Activated CD4-positive, alpha-beta T cell treated with anti-CD3 and anti-CD28 coated beads for 4 hours (primary cell): ENCODE measurements at regions not wholly inside any gene's neighbourhood (a gene's known extent, or its start where the extent isn't known, plus 50 kb on each side); places are given as distances from the start of the nearest gene placed in this dataset.
"Not testable (repeated sequence)": the region's sequence is repeated elsewhere in the genome, so short reads cannot be mapped to it uniquely, and the experiment has no call there.

Experiments
- DNase-seq, 2 donors: peaks; one replicate each; pipeline ENCODE4 v3.0.0-alpha.2; 2020

DNA sequence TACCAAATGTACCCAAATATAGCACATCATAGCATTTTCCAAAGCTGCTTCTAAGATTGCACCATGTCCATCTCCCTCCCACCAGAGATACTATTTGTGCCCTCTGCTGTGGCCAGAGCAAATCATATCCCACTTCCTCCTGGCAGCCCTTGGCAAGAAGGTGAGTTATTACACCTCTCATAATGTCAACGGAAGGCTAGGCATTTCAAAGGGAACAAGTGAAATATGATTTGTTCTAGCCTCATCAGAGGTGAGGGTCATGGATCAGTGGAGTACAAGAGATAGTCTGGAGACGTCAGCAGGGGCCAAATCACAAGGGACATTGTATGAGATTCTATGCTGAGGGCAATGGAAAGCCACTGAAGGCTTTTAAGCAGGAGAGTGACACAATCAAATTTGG is 90.2 kb upstream of the BCAR3 start:
- DNase-seq: no peak

DNA sequence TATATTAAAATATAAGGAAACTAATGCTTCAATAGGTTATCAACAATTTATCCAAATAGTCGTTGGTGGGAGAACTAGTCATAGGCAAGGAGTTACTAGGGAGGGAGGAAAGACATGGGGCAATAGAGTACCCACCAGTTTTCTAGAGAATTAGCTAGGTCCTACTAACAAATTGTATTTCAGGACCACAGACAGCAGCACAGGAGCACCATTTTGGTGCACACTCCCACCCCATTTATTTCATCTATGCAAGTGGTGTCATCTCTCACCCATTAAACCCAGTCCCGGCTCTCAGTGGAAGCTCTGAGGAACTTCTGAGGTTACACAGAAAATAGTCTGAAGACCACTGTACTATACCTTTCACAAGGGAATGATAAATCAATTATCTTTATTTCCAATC is 89.0 kb upstream of the BCAR3 start:
- no peak for DNase-seq

DNA sequence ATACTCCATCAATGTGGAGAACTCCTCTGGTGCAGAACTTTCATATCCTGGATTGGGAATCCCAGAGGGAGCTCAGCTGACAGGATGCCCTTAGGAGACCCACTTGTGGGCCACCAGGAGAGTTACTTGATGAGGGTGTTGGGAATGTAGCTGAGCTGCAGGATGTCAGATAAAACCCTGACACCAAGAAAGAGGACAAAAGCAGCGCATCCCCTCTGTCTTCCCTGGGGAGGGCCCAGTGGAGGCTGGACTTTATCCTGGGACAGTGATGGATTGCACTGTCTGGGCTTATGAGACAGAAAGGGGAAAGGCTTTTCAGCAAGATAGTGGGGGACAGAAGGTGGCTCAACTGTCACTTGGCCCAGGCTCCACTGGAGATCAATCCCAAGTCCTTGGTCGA is 88.1 kb upstream of the BCAR3 start:
- DNase-seq: no peak

DNA sequence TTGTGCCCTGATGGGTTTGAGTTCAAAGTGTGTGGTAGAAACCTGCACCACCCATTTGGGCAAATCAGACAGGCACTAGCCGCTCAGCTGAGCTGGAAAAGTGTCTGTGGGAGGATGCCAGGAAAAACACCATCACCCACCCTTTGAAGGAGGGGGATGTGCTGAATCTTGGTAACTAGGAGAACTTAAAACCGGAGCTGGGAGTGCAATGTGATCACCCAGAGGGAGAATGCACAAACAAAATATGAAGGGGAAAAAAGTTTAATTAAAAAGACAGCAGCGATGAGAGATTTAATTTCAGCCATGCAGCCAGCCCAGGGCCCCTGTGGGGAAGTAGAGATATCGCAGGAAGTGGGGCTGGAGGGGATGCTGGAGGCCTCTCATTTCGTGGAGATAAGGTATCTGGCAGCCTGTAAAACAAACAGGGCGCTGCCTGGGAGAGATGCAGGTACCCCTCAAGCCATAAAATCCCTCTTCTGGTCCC is 86.8 kb upstream of the BCAR3 start:
- DNase-seq: no peak

DNA sequence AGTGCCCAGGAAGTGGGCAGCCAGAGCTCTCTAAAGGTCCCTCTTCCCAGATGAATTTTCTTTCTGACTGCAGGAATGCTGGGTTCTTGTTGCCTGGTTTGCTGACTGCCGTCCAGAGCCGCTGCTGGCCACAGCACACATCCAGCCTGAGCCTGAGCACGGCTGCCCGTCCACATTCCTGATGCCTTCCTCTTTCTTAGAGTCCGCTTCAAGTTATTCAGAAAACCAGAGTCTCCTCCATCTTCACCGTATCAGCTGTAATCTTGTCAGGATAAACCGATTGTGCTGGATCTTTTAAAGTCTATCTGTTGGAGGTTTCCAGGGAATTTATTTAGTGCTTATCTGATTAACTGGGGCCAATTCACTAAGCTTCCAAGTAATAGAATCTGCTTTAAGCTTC is 84.8 kb upstream of the BCAR3 start:
- DNase-seq: no peak

DNA sequence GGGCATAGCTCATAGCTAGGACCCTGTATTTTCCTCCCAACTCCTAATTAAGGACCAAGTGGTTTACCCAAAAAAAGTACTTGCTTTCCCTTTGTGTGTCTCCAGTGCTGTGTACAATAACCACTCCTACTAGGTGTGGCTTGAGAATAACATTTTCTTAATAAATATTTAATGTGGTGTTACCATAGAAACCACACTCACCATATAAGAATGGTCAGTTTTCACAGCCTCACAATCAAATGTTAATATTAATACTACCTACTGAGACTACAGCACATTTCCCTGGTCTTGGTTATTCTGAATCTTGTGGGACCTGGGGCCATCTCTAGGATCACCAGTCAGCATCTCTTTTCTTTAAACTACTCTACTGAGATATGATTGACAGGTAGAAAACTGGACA is 83.5 kb upstream of the BCAR3 start:
- DNase-seq: no peak

DNA sequence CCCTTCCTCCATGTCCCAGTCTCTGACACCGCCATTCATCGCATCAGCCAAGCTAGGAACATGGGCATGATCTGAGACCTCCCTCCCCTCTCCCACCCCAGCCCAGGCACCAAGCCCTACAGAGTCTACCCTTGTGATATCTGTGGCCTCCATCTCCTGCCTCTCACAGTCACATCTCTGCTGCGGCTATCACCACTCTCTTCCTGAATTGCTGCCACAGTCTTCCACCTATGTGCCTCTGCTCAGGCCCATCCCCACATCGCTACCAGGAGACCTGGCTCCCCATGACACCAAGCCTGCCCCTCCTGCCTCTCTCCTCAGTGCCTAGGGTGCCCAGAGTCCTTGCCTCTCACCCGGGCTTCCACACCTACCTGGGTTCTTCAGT is 82.7 kb upstream of the BCAR3 start:
- DNase-seq: no peak

DNA sequence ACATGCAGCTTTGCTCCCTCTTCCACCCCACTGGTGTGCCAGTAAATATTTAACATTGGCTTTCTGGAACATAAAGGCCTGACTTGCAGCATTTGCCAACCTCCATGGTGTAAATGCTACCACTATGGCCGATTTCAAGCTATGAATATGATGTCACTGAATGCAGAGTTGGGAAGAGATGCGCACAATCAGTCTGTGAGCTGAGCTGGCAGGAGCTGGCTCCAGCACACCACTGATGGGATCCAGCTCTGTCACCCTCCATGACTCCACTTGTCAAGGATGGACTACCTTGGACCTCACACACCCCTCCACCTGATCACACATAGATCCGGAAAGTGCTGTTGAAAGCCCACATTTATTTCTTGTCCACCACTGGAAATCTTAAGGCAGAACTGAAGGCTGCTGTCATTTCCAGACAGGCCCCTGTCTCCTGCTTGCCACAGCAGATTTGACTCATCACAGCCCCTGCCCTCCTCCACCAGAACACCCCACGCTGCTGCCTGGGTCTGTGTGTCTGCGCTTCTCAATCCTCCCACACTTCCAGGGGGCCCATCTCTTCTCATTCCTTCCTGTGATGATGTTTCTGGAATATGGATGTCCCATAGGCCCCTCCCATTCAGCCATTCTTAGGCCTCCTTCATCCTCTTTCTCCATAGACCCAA is 82.2 kb upstream of the BCAR3 start:
- DNase-seq: no peak

DNA sequence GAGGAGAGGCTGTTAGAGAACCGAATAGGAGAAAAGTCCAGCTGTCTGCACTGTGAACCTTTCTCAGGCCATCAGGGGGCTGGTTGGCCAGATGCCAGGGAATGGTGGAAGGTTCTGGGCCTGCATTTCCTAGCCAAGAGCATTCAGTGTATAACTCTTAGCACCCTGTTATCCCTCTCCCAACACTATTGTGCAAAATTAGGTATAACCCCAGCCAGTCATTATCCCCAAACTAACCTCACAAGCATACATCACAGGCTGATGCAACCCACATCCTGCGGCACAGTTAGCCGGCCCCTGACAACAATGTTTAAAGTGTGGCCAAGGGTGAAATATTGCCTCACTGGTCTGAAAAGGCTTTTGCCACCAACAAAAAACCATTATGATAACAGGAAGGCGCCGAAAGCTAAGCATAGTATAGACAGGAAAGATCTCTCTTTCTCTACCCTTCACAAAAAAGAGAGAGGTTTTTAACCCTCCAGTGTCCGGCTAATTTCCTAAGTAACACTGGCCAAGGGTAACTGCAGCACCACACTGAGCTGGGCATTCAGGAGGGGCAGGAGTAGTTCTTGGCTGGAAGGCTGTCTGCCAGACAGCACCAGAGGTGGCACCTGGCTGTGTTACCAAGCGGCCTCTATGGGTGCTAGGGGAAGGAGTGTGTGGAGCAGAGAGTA is 77.3 kb upstream of the BCAR3 start:
- DNase-seq: no peak

DNA sequence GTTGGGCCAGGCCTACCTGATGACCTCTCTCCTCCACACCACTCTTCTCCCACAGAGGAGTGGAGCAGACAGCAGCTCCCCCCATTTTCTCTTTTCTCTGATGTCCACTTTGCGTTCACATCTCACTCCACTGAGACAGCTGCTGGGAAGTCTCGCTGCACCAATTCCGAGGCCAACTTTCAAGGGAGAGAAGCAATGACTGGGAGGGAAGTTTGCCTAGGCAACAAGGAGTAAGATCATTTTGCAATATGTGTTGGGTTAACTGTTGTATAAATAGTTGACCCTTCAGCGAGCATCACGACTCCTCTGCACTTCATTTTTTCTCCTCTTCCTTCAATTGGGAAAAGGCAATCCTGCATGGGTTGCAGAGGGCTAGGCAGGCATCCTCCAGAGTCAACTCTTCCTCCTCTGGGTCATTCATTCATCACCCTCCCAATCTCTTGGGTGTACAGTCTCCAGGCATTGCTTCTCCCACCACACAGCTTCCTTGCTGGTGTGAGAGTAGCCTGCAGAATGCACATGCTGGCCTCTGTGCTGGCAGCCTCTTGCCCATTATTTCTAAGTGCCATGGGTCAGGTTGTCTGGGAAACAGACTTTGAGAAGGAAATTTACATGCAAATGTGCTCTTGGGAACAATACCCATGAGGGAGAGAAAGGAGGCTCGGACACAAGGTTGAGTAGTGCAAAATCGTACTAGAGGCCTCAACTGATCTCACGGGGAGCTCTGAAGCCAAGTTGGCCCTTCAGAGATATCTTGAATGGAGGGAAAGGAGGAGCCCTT is 75.8 kb upstream of the BCAR3 start:
- no peak for DNase-seq

DNA sequence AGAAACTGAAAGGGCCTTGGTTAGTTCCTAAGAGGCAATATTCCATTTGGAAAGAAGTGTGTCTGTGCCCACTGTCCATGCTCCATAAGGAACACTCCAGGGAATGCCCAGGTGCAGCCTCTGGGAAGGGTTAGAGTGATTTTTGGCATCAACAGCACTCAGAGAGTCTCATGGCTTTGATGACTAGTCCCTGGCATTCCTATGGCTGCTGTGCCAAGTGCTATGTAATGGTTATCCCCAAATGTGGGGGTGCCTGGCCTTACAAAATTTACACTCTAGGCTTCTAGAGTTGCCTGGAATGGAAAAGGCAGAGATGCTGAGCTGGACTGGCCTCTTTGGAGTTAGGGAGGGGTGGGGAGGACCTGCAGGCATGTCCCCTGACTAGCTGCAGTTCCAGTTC is 75.0 kb upstream of the BCAR3 start:
- DNase-seq: no peak

DNA sequence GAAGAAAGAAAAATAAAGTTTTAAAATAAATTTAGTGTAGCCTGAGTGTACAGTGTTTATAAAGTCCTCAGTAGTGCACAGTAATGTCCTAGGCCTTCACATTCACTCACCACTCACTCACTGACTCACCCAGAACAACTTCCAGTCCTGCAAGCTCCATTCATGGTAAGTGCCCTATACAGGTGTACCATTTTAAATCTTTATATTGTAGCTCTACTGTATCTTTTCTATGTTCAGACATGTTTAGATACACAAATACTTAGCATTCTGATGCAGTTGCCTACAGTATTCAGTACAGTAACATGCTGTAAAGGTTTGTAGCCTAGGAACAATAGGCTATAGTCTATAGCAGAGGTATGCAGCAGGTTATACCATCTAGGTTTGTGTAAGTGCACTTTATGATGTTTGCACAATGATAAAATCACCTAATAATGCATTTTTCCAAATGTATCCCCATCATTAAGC is 73.6 kb upstream of the BCAR3 start:
- not testable (repeated sequence) for DNase-seq

DNA sequence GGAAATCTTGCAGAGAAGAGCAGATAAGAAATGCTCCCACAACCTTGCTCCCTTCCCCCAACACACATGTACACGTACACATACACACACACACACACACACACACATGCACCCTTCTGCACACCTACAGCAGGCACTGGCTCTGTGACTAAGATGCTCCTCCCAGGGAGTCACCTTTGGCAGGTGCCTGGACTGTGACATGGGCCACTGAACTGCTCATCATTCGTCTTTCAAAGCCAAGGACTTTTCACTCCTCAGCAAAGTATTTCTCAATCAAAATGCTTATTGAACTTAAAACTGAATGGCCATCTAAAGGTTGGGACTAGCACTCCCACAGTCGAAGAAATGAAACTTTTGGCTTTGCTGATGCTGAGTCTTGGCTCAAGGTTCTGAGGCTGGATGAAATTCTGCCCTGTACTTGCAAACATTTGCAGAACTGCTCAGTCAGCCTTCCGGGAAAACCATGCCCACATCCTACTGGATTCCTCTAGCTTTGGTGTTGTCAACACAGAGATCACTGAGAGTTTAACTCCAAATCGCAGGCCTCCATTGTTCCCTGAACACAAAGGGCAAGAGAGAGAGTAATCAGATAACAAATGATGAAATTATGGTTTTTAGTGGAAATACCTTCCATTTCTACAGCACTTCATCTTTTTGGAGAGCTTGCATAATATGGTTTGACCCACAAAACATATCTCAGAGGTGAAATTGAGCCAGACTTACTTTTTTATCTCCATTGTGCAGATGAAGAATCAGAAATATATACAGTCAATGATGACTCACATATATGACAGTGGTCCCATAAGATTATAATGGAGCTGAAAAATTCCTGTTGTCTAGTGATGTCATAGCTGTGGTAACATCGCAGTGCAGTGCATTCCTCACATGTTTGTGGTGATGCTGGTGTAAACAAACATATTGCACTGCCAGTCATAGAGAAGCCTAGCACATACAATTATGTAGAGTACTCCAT is 72.4 kb upstream of the BCAR3 start:
- DNase-seq: no peak

DNA sequence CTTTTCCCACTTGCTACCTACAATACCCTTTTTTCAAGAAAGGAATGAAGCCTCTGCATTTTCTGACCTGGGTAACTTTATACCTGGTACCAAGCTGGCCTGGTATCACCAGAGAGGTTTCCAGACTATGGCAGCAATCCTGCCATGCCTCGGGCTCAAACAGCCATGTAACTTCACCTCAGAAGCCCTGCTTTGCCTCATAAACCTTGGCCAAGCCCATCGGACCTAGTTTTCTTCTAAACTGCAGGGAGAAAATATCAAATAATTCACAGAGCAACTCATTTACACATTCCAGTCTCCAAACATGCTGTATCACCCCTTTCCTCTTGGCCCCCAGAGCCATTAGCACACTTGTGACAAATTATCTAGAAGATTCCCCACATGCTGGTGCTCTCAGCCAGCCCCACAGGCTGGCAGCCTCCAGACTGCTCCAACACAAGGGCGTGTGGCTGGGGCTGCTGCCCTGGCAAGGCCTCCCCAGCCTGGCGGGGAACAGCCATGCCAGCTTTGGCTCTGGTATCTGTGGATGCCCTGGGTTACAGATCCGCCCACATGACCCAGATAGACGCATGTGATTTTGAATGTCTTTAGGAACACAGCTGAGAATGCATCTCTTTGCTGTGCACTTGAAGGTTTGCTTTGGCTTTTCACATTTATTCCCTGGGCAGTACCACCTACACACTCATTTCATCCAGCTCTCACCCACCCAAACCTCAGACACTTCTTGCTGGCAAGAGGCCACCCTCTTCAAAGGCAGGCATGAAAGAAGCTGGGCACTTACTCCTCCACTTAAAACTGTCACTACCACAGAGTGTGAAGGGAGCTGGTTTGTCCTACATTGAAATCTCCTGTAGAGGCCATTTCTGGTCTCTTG is 70.0 kb upstream of the BCAR3 start:
- no peak for DNase-seq

DNA sequence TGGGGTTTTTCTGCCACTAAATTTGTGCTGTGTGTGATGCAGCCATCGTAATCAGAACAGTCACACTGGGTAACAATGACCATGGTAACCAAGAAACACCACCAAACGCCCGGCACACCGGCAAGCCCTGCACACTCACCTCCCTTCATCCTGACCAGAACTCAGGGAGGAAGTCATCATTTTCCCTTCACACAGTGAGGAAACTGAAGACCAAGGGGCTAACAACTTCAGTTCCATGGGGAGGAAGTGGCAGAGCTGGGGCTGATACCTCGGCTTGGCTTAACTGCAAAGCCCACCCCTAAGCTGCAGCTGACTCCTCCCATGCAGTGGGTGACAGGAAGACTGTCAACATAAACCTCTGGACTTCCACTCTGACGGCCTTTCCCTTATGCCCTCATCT is 69.3 kb upstream of the BCAR3 start:
- DNase-seq: no peak

DNA sequence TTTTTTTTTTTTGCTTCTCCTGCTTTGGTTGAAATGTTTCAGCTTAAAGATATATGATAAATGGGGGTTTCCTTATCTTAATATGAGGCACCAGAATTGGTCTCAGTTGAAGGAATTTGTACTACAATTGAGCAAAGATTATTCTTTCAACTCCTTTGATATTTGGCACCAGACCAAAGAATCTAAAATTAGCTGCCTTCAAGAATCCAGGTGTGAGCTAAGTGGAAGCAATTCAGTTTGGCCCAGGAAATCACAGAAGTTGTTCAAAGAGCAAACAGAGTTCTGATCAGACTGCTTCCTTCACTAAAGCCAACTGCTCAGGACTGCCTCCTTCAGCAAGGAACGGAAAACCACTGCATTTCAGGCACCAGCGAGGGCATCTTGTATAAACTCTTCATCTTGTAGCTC is 68.3 kb upstream of the BCAR3 start:
- no peak for DNase-seq

DNA sequence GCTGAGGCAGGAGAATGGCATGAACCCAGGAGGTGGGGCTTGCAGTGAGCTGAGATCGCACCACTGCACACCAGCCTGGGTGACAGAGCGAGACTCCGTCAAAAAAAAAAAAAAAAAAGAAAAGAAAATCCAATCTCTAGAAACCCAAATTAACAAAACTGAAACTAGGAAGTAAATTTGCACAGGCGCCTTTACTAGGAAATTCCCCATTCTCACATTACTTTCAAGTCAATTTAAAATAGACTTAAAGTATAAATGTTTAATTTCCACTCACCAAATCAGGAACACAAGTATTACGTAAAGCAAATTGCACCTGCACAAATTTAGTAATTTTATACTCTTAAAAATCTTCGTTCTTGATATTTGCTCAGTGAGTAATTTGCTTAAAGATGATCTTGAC is 67.8 kb upstream of the BCAR3 start:
- DNase-seq: no peak

DNA sequence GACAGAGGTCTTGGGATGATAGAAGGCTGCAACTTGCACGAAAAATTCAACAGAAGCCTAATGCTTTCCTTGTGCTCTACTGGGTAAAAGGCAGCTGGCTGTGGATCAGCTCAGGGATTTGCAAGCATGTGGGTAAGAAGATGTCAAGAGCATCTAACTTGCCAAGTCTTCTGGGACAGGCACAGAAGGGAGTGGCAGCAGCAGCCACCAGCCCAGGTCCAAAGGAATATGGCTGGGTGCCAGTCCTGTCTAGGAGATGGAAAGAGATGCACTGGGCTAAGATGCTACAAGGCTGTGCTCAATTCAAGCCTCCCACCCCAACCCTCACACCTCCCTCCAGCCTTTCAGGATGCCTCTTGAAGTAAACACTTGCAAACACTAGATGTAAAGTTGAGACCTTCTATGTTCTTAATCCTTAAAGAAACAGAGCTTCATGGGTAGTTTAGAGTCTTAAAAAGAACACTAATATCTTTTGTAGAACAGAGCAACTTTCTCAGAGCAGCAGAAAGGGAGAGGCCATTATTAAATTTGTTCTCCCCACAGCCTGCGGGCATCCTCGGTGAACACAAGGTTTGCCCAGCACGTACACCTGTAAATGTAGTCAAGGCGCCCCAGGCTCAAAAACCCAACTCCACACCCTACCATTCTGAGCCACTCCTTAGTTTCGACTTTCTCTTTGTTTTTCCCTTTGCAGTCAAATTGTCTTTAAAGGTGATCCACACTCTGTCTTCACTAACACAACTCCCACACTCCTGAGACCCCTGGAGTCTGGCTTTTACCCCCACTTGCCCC is 64.6 kb upstream of the BCAR3 start:
- DNase-seq: no peak

DNA sequence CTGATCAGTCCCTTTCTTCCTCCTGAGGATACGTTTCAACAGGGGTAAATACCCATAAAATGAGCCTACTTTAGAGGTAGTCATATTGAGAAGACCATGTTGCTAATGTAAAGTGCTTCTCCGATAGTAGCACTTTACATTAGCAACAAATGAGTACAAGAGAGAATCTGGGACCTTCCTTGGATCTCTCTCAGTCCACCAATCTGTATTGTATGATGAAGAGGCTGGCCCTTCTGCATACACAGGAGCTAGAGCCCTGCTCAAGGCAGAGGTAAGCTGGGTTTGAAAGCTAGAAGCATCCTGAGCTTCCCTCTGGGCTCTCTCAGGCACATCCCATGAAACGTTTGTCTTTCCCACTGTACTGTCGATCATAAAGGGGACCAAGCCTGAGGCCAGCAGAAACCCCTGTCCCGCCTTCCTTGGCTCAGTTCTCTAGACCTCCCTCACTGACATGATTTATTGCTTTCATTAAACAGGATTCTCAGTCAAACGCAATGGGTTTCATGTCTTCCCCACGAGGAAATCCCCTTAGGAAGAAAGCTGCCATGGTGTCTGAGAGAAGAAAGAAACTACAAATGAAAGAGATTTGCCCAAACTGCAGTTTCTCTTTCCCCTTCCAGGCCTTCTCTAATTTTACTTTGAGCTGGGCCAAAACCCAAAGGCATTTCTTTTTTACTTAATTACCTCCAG is 62.8 kb upstream of the BCAR3 start:
- DNase-seq: no peak

DNA sequence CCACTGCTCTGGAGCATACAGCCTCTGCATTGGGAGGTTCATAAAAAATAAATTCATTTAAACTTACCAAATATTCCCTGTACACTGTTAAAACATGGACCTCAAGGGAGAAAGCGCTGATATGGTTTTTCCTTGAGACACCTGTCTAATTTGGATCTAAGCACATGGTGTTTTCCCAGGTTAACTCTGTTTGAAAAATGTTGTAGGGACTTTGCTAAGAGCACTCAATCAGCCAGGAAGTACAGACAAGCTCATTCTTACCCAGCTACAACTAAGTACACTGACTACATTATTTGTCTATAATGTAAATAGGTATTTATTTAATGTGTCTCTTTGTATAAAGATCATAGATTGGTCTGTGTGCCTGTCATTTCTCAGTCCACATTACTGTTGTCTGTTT is 61.8 kb upstream of the BCAR3 start:
- DNase-seq: no peak
